ENCODE measurements at regions not wholly inside any gene's neighbourhood (a gene's known extent, or its start where the extent isn't known, plus 50 kb on each side); places are given as distances from the start of the nearest gene placed in this dataset. TPM values are rescaled to one million over a fixed set of nuclear protein-coding genes. Genes with fewer than 3 reads are reported as not detected.

DNA sequence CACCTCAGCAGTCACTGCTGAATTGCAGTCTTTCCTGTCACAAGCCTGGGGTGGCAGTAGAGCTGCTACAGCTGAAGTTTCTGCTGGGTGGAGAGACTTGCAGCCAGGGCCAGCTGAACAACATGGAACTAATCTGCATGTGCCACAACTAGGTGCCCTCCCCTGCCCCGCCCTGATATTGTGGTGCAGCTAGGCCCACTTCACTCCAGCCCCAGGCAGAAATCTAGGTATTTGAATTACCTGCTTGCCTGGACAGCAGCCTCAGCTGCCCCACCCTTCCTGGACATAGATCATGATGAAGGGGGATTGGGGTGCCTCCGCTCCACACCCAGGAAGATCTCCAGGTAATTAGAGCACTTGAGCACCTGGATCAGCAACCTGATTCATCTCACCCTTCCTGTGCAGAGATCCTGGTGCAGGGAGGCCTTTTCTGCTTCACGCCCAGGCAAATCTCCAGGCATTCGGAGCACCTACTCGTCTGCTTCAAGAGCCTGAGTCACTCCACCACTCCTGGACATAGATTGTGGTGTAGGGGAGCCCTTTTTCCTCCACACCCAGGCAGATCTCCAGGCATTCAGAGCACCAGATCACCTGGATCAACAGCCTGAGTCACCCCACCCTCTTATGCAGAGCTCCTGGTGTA, 477.0 kb downstream of the SOX5 start:
- WGBS = 88% methylated on average over 5 of the region's 5 CpGs
- H3K4me1 ChIP-seq (ENCODE audit: insufficient read depth) = no peaks in the 10 kb centered on the region
- H3K4me3 ChIP-seq (ENCODE audit: low read depth, low read length) = no peak overlapping the region
- H3K36me3 ChIP-seq (ENCODE audit: insufficient read depth) = no peaks in the 10 kb centered on the region
- no peak for DNase-seq (ENCODE audit: extremely low spot score)
- H3K27ac ChIP-seq (ENCODE audit: low read depth) = no peak overlapping the region

DNA sequence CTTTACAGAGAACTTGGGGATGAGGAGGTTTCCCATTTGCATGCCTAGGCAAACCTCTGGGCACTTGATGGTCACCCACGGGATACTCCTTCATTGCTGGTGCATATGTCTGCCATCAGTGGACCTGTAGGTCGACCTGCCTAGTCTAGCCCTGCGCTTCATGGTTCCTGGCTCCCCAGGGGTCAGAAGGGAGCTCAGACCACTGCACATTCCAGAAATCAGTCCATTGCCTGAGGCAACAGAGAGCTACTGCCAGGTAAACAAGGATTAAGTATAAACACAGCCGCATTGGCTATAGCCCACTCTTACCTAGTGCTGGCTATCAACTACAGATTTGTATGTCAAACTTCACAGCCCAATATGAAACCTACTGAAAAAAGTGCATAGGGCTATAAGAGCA, 476.4 kb downstream of the SOX5 start:
- Histone ChIP-seq H3K36me3 (ENCODE audit: insufficient read depth) (no peaks in the 10 kb centered on the region), H3K4me3 (ENCODE audit: low read depth, low read length) (no peak overlapping the region), H3K27ac (ENCODE audit: low read depth) (no peak overlapping the region), H3K4me1 (ENCODE audit: insufficient read depth) (no peaks in the 10 kb centered on the region)
- DNase-seq (ENCODE audit: extremely low spot score) = no peak
- 90% methylated on average over 4 of the region's 4 CpGs for WGBS

DNA sequence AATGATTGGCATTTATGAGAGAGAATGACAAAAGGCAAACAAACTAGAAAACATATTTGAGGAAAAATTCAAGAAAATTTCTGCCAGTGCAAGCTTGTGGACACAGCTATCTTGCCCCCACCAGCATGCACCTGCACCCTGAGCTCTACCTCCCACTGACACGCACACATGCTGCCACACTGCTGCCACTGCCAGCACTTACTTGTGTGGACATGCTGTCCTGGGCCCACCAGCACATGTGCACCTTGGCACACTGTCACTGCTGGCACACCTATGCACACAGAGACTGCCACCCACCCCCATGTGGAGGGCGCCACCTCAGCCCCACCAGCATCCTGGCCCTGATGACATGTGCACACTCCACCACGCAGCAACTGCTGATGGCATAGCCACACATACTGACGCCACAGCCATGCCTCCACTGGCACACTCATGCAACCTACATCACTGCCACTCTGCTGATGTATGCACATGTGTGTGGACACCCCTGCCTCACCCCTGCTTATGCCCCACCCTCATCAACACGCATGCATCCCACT, 475.0 kb downstream of the SOX5 start:
- Histone ChIP-seq H3K4me1 (ENCODE audit: insufficient read depth) (no peaks in the 10 kb centered on the region), H3K27ac (ENCODE audit: low read depth) (no peak overlapping the region), H3K36me3 (ENCODE audit: insufficient read depth) (no peaks in the 10 kb centered on the region), H3K4me3 (ENCODE audit: low read depth, low read length) (no peak overlapping the region)
- no peak for DNase-seq (ENCODE audit: extremely low spot score)
- 95% methylated on average over 5 of the region's 5 CpGs for WGBS

Small RNA genes in the stretch of these regions (small RNA-seq; reads per million reads assigned to genes)
- not detected for gene AC087258.2
